Fibroblast of mammary gland (primary cell): ENCODE measurements at regions not wholly inside any gene's neighbourhood (a gene's known extent, or its start where the extent isn't known, plus 50 kb on each side); places are given as distances from the start of the nearest gene placed in this dataset.
"Not testable (repeated sequence)": the region's sequence is repeated elsewhere in the genome, so short reads cannot be mapped to it uniquely, and the experiment has no call there.

Source experiments
- DNase-seq: peaks from one replicate; pipeline ENCODE4 v3.0.0-alpha.2; 2010; ENCODE audit warnings: low read depth
- H3K4me3 ChIP-seq: 2 replicates; pipeline ENCODE4 v1.5.1; 2011; ENCODE audit warnings: low read depth, mild to moderate bottlenecking, low read length, moderate library complexity; ENCODE audit not compliant: control insufficient read depth
- CTCF ChIP-seq: conservative IDR thresholded peaks from 2 replicates; pipeline ENCODE4 v1.5.1; 2011; ENCODE audit warnings: low read depth, low read length, inconsistent platforms; ENCODE audit not compliant: control insufficient read depth, insufficient read depth

GRCh38 chr10:33704214-33704830 lies 369.9 kb upstream of the NRP1 start:
- DNase-seq: no peak
- H3K4me3 ChIP-seq: no peak overlapping the region
- no peak for TF ChIP-seq CTCF

- H3K4me3 ChIP-seq: no peak overlapping the region
- peak; percentile 92 for DNase-seq
- TF ChIP-seq CTCF: no peak
These were observed 369.2 kb upstream of the NRP1 start for GRCh38 chr10:33703501-33704213.

- no peak overlapping the region for H3K4me3 ChIP-seq
- no peak for TF ChIP-seq CTCF
- DNase-seq: no peak
These were observed 363.6 kb upstream of the NRP1 start for GRCh38 chr10:33698033-33698432.

GRCh38 chr10:33697016-33697415 lies 362.5 kb upstream of the NRP1 start:
- no peak overlapping the region for H3K4me3 ChIP-seq
- DNase-seq: peak; percentile 54
- no peak for TF ChIP-seq CTCF

GRCh38 chr10:33695536-33695935 lies 361.1 kb upstream of the NRP1 start:
- H3K4me3 ChIP-seq: no peak overlapping the region
- no peak for TF ChIP-seq CTCF
- no peak for DNase-seq

- H3K4me3 ChIP-seq: not testable (repeated sequence)
These were observed 356.1 kb upstream of the NRP1 start for GRCh38 chr10:33690536-33690935.

GRCh38 chr10:33688506-33688905 lies 354.0 kb upstream of the NRP1 start:
- no peak for TF ChIP-seq CTCF
- no peak overlapping the region for H3K4me3 ChIP-seq
- DNase-seq: no peak

More at GRCh38 chr10:33690536-33690935, 356.1 kb upstream of the NRP1 start:
- DNase-seq: peak; percentile 43
